ENCODE measurements at regions not wholly inside any gene's neighbourhood (a gene's known extent, or its start where the extent isn't known, plus 50 kb on each side); places are given as distances from the start of the nearest gene placed in this dataset.

DNA sequence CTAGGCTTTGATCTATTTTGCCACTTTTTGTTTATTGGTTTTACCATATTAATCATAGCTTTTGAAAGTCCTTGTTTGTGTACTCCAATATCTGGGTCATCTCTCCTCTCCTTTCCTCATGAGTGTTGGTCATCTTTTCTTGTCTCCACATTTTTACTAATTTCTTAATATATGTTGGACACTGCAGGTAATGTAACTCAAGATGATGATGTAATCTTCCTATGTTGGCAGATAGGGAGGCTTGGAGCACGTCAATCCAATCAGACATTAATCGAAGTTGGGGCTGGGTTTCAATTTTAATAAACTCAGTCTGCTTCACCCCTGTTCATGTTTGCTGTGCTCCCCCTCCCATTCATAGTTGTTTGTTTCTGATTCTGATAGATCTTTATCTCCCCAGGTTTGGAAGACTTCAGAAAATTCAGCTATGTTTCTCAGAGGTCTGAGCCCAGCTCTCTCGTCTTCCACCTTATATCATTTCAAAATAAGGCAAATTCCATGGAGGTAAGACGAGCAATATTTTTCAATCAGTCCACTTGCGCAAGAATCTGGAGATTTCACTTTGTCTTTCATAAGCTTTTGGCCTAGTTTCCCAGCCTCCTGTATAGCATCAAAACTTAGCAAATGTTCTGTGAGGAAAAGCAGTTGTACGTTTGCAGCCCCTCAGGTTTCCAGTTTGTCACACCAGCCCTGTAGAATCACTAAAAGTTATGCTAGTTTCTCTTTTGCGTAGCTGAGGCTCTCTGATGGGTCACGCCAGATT, 504.1 kb downstream of the TMTC2 start:
- H3K27me3 ChIP-seq, result no peaks in the 10 kb centered on the region
- H3K4me1 ChIP-seq, result no peaks in the 10 kb centered on the region
- H3K36me3 ChIP-seq, result no peaks in the 10 kb centered on the region
- no peaks in the 10 kb centered on the region for H3K9me3 ChIP-seq (replicated peaks)
- DNase-seq, result no peak
- no peak overlapping the region for H3K4me3 ChIP-seq
- H3K27ac ChIP-seq, result no peak overlapping the region

DNA sequence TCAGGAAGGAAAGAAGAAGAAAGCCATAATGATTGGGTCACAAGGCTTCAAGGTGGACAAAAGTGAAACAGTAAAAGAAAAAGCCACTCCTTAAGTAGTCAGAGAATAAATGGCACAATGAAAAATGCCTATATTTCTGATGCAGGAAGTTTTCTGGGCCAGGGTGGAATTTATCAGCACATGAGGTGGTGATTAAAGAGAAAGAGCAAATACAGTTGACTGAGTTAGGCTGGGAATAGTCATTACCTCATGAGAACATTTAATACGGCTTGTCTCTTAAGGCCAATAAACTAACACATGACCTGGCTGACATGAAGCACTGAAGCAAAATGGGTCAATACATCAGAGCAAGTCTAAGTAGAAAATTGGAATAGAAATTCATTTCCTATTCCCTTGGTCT, 499.7 kb downstream of the TMTC2 start:
- H3K4me3 ChIP-seq, result no peak overlapping the region
- no peak for DNase-seq

GRCh38 chr12:83185241-83185640, 498.5 kb downstream of the TMTC2 start:
- H3K27ac ChIP-seq, result no peak overlapping the region
- H3K4me1 ChIP-seq, result no peaks in the 10 kb centered on the region
- H3K27me3 ChIP-seq, result no peaks in the 10 kb centered on the region
- no peak for DNase-seq
- no peaks in the 10 kb centered on the region for H3K36me3 ChIP-seq
- H3K4me3 ChIP-seq, result no peak overlapping the region
- no peaks in the 10 kb centered on the region for H3K9me3 ChIP-seq (replicated peaks)

More for the DNA sequence above, 499.7 kb downstream of the TMTC2 start:
- H3K36me3 ChIP-seq, result no peaks in the 10 kb centered on the region
- H3K27ac ChIP-seq, result no peak overlapping the region
- no peaks in the 10 kb centered on the region for H3K4me1 ChIP-seq
- no peaks in the 10 kb centered on the region for H3K27me3 ChIP-seq
- H3K9me3 ChIP-seq (replicated peaks), result no peaks in the 10 kb centered on the region
